NT2/D1 (cell line): ENCODE measurements at regions not wholly inside any gene's neighbourhood (a gene's known extent, or its start where the extent isn't known, plus 50 kb on each side); places are given as distances from the start of the nearest gene placed in this dataset.

ENCODE experiments used
- SUZ12 ChIP-seq: IDR thresholded peaks from 2 replicates; pipeline ENCODE4 v1.6.1; 2011; ENCODE audit not compliant: insufficient read length, insufficient read depth; ENCODE audit errors: extremely low read depth
- ZNF274 ChIP-seq: IDR thresholded peaks from 2 replicates; pipeline ENCODE4 v1.6.1; 2011; ENCODE audit warnings: mild to moderate bottlenecking, low read depth, low read length

- TF ChIP-seq ZNF274 (no peak), SUZ12 (no peak)
Observed at GRCh38 chr5:144774197-144774596, 603.5 kb downstream of the KCTD16 start.
